Activated CD8-positive, alpha-beta memory T cell treated with anti-CD3 and anti-CD28 coated beads, Interleukin-2, amount 10 ng/mL, durations not matched to agents 7 days and 5 days (primary cell): ENCODE measurements at regions not wholly inside any gene's neighbourhood (a gene's known extent, or its start where the extent isn't known, plus 50 kb on each side); places are given as distances from the start of the nearest gene placed in this dataset.
"Not testable (repeated sequence)": the region's sequence is repeated elsewhere in the genome, so short reads cannot be mapped to it uniquely, and the experiment has no call there.

ENCODE experiments used
- ATAC-seq: fragments of 150-1000 bp; cut with Tn5 transposase; one replicate; pipeline ENCODE4 v1.10.0; 2021; ENCODE audit warnings: moderate library complexity
- CTCF ChIA-PET: fragments of 350-600 bp; sonication (Branson Sonifier 250); formaldehyde crosslinking; loops from one replicate; lab custom pipeline; 2021; ENCODE audit warnings: antibody characterized with exemption; lab: Charles Lee
- DNase-seq: peaks from one replicate; pipeline ENCODE4 v3.0.0-alpha.2; 2020
- H3K27ac Mint-ChIP-seq: one replicate; pipeline ENCODE4 v1.8.0; 2021; ENCODE audit warnings: mild to moderate bottlenecking, mixed read lengths
- H3K27me3 Mint-ChIP-seq: one replicate; pipeline ENCODE4 v1.8.0; 2021; ENCODE audit warnings: mixed read lengths
- H3K36me3 Mint-ChIP-seq: one replicate; pipeline ENCODE4 v1.8.0; 2021; ENCODE audit warnings: mild to moderate bottlenecking, mixed read lengths
- H3K4me1 Mint-ChIP-seq: one replicate; pipeline ENCODE4 v1.8.0; 2021; ENCODE audit warnings: mixed read lengths
- H3K4me3 Mint-ChIP-seq: one replicate; pipeline ENCODE4 v1.8.0; 2021; ENCODE audit warnings: mild to moderate bottlenecking, moderate library complexity, mixed read lengths
- H3K9me3 Mint-ChIP-seq: one replicate; pipeline ENCODE4 v1.8.0; 2022; ENCODE audit warnings: low read depth, mixed read lengths

GRCh38 chr18:41899535-41899934 is 55.5 kb upstream of the PIK3C3 start:
- Mint-ChIP-seq H3K9me3 (no peaks in the 10 kb centered on the region), H3K27me3 (peaks cover 8% of the 10 kb centered on the region), H3K36me3 (no peaks in the 10 kb centered on the region), H3K4me3 (no peak overlapping the region), H3K27ac (no peak overlapping the region), H3K4me1 (no peaks in the 10 kb centered on the region)
- DNase-seq (no peak), ATAC-seq (no peak)
- CTCF ChIA-PET = no interaction called here

- no peak overlapping the region for H3K27ac Mint-ChIP-seq
- CTCF ChIA-PET = interaction anchor here (0.7 to 1.2 kb wide), 2 partner anchors 17 to 25 kb away, joined by 3 read pairs; no protein-coding TSS in a partner anchor
- no peaks in the 10 kb centered on the region for H3K36me3 Mint-ChIP-seq
- DNase-seq = no peak
- H3K4me1 Mint-ChIP-seq = no peaks in the 10 kb centered on the region
- H3K4me3 Mint-ChIP-seq = no peak overlapping the region
- H3K9me3 Mint-ChIP-seq = no peaks in the 10 kb centered on the region
- peaks cover 8% of the 10 kb centered on the region for H3K27me3 Mint-ChIP-seq
- ATAC-seq = no peak
Measured at GRCh38 chr18:41893432-41893831, 61.6 kb upstream of the PIK3C3 start.

GRCh38 chr18:41887100-41887499 is 67.9 kb upstream of the PIK3C3 start:
- ATAC-seq = no peak
- Mint-ChIP-seq H3K4me1 (no peaks in the 10 kb centered on the region), H3K27ac (no peak overlapping the region), H3K27me3 (peaks cover 2% of the 10 kb centered on the region), H3K36me3 (no peaks in the 10 kb centered on the region), H3K9me3 (no peaks in the 10 kb centered on the region), H3K4me3 (no peak overlapping the region)
- DNase-seq = no peak
- CTCF ChIA-PET = no interaction called here

- no peak for DNase-seq
- CTCF ChIA-PET = no interaction called here
- Mint-ChIP-seq H3K4me1 (no peaks in the 10 kb centered on the region), H3K27me3 (peaks cover 2% of the 10 kb centered on the region), H3K27ac (no peak overlapping the region), H3K9me3 (no peaks in the 10 kb centered on the region), H3K4me3 (no peak overlapping the region), H3K36me3 (no peaks in the 10 kb centered on the region)
- ATAC-seq = no peak
Measured at GRCh38 chr18:41886126-41886807, 68.8 kb upstream of the PIK3C3 start.

- ATAC-seq (no peak), DNase-seq (no peak)
- CTCF ChIA-PET = no interaction called here
- no peaks in the 10 kb centered on the region for H3K4me1 Mint-ChIP-seq
- no peak overlapping the region for H3K4me3 Mint-ChIP-seq
- no peaks in the 10 kb centered on the region for H3K36me3 Mint-ChIP-seq
- H3K27me3 Mint-ChIP-seq = no peaks in the 10 kb centered on the region
- H3K27ac Mint-ChIP-seq = no peak overlapping the region
- H3K9me3 Mint-ChIP-seq = no peaks in the 10 kb centered on the region
Measured at GRCh38 chr18:41881285-41881684, 73.7 kb upstream of the PIK3C3 start.

GRCh38 chr18:41879256-41879655 is 75.8 kb upstream of the PIK3C3 start:
- Mint-ChIP-seq H3K27ac (no peak overlapping the region), H3K9me3 (no peaks in the 10 kb centered on the region), H3K27me3 (peaks cover 2% of the 10 kb centered on the region), H3K4me3 (no peak overlapping the region), H3K36me3 (no peaks in the 10 kb centered on the region), H3K4me1 (no peaks in the 10 kb centered on the region)
- ATAC-seq (no peak), DNase-seq (no peak)
- CTCF ChIA-PET = no interaction called here

GRCh38 chr18:41875094-41875780 is 79.8 kb upstream of the PIK3C3 start:
- CTCF ChIA-PET = interaction anchor here (1.2 kb wide), 1 partner anchor 15 kb away, joined by 3 read pairs; no protein-coding TSS in a partner anchor

GRCh38 chr18:41873730-41874129 is 81.3 kb upstream of the PIK3C3 start:
- no peaks in the 10 kb centered on the region for H3K9me3 Mint-ChIP-seq
- ATAC-seq (no peak), DNase-seq (no peak)
- H3K4me1 Mint-ChIP-seq = peaks cover 4% of the 10 kb centered on the region
- no peak overlapping the region for H3K4me3 Mint-ChIP-seq
- no peak overlapping the region for H3K27ac Mint-ChIP-seq
- CTCF ChIA-PET = interaction anchor here (1.2 kb wide), 1 partner anchor 17 kb away, joined by 3 read pairs; no protein-coding TSS in a partner anchor
- no peaks in the 10 kb centered on the region for H3K36me3 Mint-ChIP-seq
- H3K27me3 Mint-ChIP-seq = peaks cover 7% of the 10 kb centered on the region

More at GRCh38 chr18:41875094-41875780, 79.8 kb upstream of the PIK3C3 start:
- no peak for ATAC-seq
- H3K36me3 Mint-ChIP-seq = no peaks in the 10 kb centered on the region
- peaks cover 7% of the 10 kb centered on the region for H3K27me3 Mint-ChIP-seq
- no peak overlapping the region for H3K4me3 Mint-ChIP-seq
- no peak for DNase-seq
- H3K9me3 Mint-ChIP-seq = no peaks in the 10 kb centered on the region
- H3K4me1 Mint-ChIP-seq = peaks cover 4% of the 10 kb centered on the region
- H3K27ac Mint-ChIP-seq = no peak overlapping the region

- H3K4me1 Mint-ChIP-seq = peaks cover 4% of the 10 kb centered on the region
- CTCF ChIA-PET = no interaction called here
- ATAC-seq (no peak), DNase-seq (no peak)
- no peak overlapping the region for H3K4me3 Mint-ChIP-seq
- H3K9me3 Mint-ChIP-seq = no peaks in the 10 kb centered on the region
- peaks cover 7% of the 10 kb centered on the region for H3K27me3 Mint-ChIP-seq
- H3K27ac Mint-ChIP-seq = no peak overlapping the region
- no peaks in the 10 kb centered on the region for H3K36me3 Mint-ChIP-seq
Measured at GRCh38 chr18:41872206-41872605, 82.8 kb upstream of the PIK3C3 start.

- H3K36me3 Mint-ChIP-seq = no peaks in the 10 kb centered on the region
- H3K27me3 Mint-ChIP-seq = peaks cover 7% of the 10 kb centered on the region
- H3K4me1 Mint-ChIP-seq = peaks cover 4% of the 10 kb centered on the region
- no peaks in the 10 kb centered on the region for H3K9me3 Mint-ChIP-seq
- no peak overlapping the region for H3K27ac Mint-ChIP-seq
- ATAC-seq (no peak), DNase-seq (no peak)
- CTCF ChIA-PET = no interaction called here
- no peak overlapping the region for H3K4me3 Mint-ChIP-seq
Measured at GRCh38 chr18:41871229-41872000, 83.6 kb upstream of the PIK3C3 start.

- H3K4me1 Mint-ChIP-seq = peaks cover 4% of the 10 kb centered on the region
- H3K27ac Mint-ChIP-seq = no peak overlapping the region
- DNase-seq = no peak
- no peaks in the 10 kb centered on the region for H3K36me3 Mint-ChIP-seq
- CTCF ChIA-PET = no interaction called here
- no peak for ATAC-seq
- no peak overlapping the region for H3K4me3 Mint-ChIP-seq
- no peaks in the 10 kb centered on the region for H3K9me3 Mint-ChIP-seq
- peaks cover 7% of the 10 kb centered on the region for H3K27me3 Mint-ChIP-seq
Measured at GRCh38 chr18:41870817-41871216, 84.2 kb upstream of the PIK3C3 start.

- H3K4me3 Mint-ChIP-seq = no peak overlapping the region
- ATAC-seq = no peak
- no peaks in the 10 kb centered on the region for H3K9me3 Mint-ChIP-seq
- no peak for DNase-seq
- H3K4me1 Mint-ChIP-seq = peaks cover 4% of the 10 kb centered on the region
- CTCF ChIA-PET = no interaction called here
- no peak overlapping the region for H3K27ac Mint-ChIP-seq
- no peaks in the 10 kb centered on the region for H3K36me3 Mint-ChIP-seq
- peaks cover 5% of the 10 kb centered on the region for H3K27me3 Mint-ChIP-seq
Measured at GRCh38 chr18:41870191-41870590, 84.8 kb upstream of the PIK3C3 start.

GRCh38 chr18:41865796-41866195 is 89.2 kb upstream of the PIK3C3 start:
- H3K27me3 Mint-ChIP-seq, H3K4me1 Mint-ChIP-seq, ATAC-seq, H3K27ac Mint-ChIP-seq, H3K4me3 Mint-ChIP-seq, H3K36me3 Mint-ChIP-seq, CTCF ChIA-PET, DNase-seq, H3K9me3 Mint-ChIP-seq: not testable (repeated sequence)
